ENCODE measurements at regions not wholly inside any gene's neighbourhood (a gene's known extent, or its start where the extent isn't known, plus 50 kb on each side); places are given as distances from the start of the nearest gene placed in this dataset.

DNA sequence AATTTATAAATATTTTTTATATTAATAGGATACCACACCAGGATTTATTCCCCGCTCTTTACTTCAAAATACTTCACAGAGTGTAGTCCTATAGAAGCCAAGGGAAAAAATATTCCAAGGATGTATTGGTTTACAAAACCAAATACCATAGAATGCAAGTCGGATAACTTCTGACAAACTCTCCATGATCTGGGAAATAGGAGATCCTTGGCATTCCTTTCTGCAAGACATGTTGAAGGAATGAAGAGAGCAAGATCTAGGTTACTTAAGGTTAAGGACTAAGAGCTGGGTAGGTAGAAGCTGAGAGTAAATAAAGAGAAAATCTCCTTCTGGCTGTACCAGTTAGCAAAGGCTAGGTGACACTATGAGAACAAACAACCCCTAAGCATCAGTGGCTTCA, 141.2 kb downstream of the LRATD1 start:
- TF ChIP-seq, protein P1, sequence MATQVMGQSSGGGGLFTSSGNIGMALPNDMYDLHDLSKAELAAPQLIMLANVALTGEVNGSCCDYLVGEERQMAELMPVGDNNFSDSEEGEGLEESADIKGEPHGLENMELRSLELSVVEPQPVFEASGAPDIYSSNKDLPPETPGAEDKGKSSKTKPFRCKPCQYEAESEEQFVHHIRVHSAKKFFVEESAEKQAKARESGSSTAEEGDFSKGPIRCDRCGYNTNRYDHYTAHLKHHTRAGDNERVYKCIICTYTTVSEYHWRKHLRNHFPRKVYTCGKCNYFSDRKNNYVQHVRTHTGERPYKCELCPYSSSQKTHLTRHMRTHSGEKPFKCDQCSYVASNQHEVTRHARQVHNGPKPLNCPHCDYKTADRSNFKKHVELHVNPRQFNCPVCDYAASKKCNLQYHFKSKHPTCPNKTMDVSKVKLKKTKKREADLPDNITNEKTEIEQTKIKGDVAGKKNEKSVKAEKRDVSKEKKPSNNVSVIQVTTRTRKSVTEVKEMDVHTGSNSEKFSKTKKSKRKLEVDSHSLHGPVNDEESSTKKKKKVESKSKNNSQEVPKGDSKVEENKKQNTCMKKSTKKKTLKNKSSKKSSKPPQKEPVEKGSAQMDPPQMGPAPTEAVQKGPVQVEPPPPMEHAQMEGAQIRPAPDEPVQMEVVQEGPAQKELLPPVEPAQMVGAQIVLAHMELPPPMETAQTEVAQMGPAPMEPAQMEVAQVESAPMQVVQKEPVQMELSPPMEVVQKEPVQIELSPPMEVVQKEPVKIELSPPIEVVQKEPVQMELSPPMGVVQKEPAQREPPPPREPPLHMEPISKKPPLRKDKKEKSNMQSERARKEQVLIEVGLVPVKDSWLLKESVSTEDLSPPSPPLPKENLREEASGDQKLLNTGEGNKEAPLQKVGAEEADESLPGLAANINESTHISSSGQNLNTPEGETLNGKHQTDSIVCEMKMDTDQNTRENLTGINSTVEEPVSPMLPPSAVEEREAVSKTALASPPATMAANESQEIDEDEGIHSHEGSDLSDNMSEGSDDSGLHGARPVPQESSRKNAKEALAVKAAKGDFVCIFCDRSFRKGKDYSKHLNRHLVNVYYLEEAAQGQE (IDR thresholded peaks at IDR 0.05; ENCODE audit: low read depth) = no peak
- no peak for TF ChIP-seq CREB1 (IDR thresholded peaks at IDR 0.05; ENCODE audit: low read depth)
- TF ChIP-seq RAD21 (IDR thresholded peaks at IDR 0.05; ENCODE audit: low read depth) = no peak
- TF ChIP-seq EP300 (IDR thresholded peaks at IDR 0.05; ENCODE audit: borderline replicate concordance) = no peak
- TF ChIP-seq USF1 (IDR thresholded peaks at IDR 0.05) = no peak
- no peak for TF ChIP-seq CEBPB (IDR thresholded peaks at IDR 0.05)
- no peak for TF ChIP-seq EGR1 (IDR thresholded peaks at IDR 0.05)
- no peak for TF ChIP-seq ZBTB7A (IDR thresholded peaks at IDR 0.05; ENCODE audit: low read depth)
- no peak for TF ChIP-seq TAF1 (IDR thresholded peaks at IDR 0.05; ENCODE audit: low read depth)
- no peak for TF ChIP-seq NFIC (IDR thresholded peaks at IDR 0.05)
- no peak for TF ChIP-seq YY1 (IDR thresholded peaks at IDR 0.05; ENCODE audit: low read depth)
- no peak for TF ChIP-seq MAX (IDR thresholded peaks at IDR 0.05)
